ENCODE measurements at regions not wholly inside any gene's neighbourhood (a gene's known extent, or its start where the extent isn't known, plus 50 kb on each side); places are given as distances from the start of the nearest gene placed in this dataset.
A peak's percentile ranks its signal among the peaks of the same experiment; 100 is the strongest.
"Not testable (repeated sequence)": the region's sequence is repeated elsewhere in the genome, so short reads cannot be mapped to it uniquely, and the experiment has no call there.

DNA sequence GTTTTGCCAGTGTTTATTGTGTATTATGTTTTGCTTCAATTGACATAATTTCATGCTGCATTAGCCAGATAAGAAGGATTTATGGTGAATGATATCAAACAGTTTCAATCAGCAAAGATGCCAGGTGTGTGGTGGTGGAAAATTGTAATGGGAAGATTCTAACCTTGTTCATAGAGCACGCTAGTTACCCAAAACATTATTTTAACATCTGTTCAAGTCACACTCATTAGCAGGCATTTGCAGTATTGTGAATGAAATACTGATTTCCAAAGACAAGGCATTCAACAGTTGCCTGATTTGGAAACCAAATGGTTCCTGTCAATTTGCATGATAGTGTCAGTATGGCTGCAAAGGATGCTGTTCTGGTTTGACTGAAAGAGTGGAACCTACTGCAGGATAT lies 129.7 kb downstream of the EPC1 start:
- TF ChIP-seq GATA1 (IDR thresholded peaks at IDR 0.05; ENCODE audit: low read depth, low read length) (no peak), POLR2A (IDR thresholded peaks at IDR 0.05; ENCODE audit: low read length) (no peak)
- DNase-seq = no peak

- not testable (repeated sequence) for DNase-seq
Measured at GRCh38 chr10:32213838-32214237, 133.1 kb downstream of the EPC1 start.

- no peak for DNase-seq
- TF ChIP-seq POLR2A (IDR thresholded peaks at IDR 0.05; ENCODE audit: low read length) (no peak), GATA1 (IDR thresholded peaks at IDR 0.05; ENCODE audit: low read depth, low read length) (no peak)
Measured at GRCh38 chr10:32211046-32211363, 136.0 kb downstream of the EPC1 start.

GRCh38 chr10:32210306-32211045 lies 136.5 kb downstream of the EPC1 start:
- peak; percentile 22 to 34 for DNase-seq
- TF ChIP-seq POLR2A (IDR thresholded peaks at IDR 0.05; ENCODE audit: low read length) = no peak
- no peak for TF ChIP-seq GATA1 (IDR thresholded peaks at IDR 0.05; ENCODE audit: low read depth, low read length)

DNA sequence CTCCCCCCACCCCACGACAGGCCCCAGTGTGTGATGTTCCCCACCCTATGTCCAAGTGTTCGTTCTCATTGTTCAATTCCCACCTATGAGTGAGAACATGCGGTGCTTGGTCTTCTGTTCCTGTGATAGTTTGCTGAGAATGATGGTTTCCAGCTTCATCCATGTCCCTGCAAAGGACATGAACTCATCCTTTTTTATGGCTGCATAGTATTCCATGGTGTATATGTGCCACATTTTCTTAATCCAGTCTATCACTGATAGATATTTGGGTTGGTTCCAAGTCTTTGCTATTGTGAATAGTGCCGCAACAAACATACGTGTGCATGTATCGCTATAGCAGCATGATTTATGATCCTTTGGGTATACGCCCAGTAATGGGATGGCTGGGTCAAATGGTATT lies 139.0 kb downstream of the EPC1 start:
- DNase-seq = not testable (repeated sequence)

DNA sequence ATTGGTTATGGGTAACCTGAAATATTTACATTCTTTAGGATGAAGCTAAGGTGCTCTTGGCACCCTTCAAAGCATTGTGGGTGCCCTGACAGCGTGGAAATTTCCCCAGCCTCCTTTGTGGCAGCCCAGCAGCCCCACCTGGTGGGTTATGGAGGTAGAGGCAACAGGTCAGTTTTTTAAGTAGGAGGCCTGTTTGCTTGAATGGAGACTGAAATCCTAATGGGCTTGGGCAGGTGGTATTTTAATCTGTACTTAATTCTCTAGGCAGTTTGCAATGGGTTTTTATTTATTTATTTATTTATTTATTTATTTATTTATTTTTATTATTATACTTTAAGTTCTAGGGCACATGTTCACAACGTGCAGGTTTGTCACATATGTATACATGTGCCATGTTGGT lies 139.4 kb downstream of the EPC1 start:
- TF ChIP-seq GATA1 (IDR thresholded peaks at IDR 0.05; ENCODE audit: low read depth, low read length) (no peak), POLR2A (IDR thresholded peaks at IDR 0.05; ENCODE audit: low read length) (no peak)
- DNase-seq = peak; percentile 48 to 66

GRCh38 chr10:32205670-32206069 lies 141.3 kb downstream of the EPC1 start:
- no peak for TF ChIP-seq POLR2A (IDR thresholded peaks at IDR 0.05; ENCODE audit: low read length)
- no peak for TF ChIP-seq GATA1 (IDR thresholded peaks at IDR 0.05; ENCODE audit: low read depth, low read length)
- DNase-seq = no peak

DNA sequence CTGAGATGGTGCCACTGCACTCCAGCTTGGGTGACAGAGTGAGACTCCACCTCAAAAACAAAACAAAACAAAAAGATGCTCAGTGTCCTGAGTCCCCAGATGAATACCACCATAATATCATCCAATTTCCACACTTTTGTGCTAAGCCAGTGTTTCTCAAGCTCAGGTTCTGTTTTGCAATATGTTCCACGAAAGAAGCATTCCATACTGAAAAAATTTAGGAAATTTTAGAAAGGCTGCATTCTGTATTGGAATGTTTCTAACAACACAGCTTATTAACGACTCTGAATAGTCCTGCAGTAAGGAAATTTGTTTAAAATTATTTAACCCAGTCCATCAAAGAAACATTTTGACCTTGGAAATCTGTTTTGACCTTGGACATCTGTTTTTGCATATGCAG lies 142.4 kb downstream of the EPC1 start:
- TF ChIP-seq POLR2A (IDR thresholded peaks at IDR 0.05; ENCODE audit: low read length) (no peak), GATA1 (IDR thresholded peaks at IDR 0.05; ENCODE audit: low read depth, low read length) (no peak)
- DNase-seq = no peak

DNA sequence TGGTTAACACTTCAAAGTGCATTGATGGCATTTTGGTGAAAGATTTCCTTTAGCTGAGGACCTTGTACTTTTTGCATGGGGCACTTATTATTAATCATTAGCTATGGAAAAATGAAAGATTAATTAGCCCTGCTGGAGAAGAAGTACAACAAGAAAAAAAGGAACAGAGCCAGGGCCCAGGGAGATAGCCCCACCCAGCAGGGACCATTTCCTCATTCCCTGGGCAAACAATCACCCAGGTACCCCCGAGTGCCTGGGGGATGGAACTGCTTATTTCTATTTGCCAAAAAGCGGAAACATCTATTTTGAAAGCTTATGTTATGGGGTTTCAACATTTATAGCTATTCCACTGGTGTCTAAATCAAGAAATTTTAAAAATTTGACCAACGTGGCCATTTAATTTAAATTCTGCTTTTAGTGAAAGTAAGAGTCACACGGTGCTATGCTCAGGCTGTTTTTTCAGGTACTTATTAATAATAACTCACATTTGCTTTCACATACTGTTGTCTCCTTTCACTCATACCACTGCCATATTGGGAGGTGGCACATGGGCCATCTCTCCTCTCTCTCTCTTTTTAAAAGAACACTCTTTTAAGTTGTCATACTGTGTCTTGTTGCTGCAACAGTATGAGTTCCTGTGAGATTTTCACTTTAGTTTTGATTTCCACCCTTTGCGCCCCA lies 143.6 kb upstream of the KIF5B start:
- no peak for DNase-seq
- TF ChIP-seq GATA1 (IDR thresholded peaks at IDR 0.05; ENCODE audit: low read depth, low read length) (no peak), POLR2A (IDR thresholded peaks at IDR 0.05; ENCODE audit: low read length) (no peak)

GRCh38 chr10:32197423-32197822 lies 141.2 kb upstream of the KIF5B start:
- no peak for TF ChIP-seq GATA1 (IDR thresholded peaks at IDR 0.05; ENCODE audit: low read depth, low read length)
- DNase-seq = no peak

GRCh38 chr10:32190890-32191491 lies 134.8 kb upstream of the KIF5B start:
- peak; percentile 21 to 59 for DNase-seq
- no peak for TF ChIP-seq POLR2A (IDR thresholded peaks at IDR 0.05; ENCODE audit: low read length)
- TF ChIP-seq GATA1 (IDR thresholded peaks at IDR 0.05; ENCODE audit: low read depth, low read length) = no peak

- no peak for TF ChIP-seq POLR2A (IDR thresholded peaks at IDR 0.05; ENCODE audit: low read length)
- no peak for TF ChIP-seq GATA1 (IDR thresholded peaks at IDR 0.05; ENCODE audit: low read depth, low read length)
- peak; percentile 4 to 5 for DNase-seq
Measured at GRCh38 chr10:32189400-32190084, 133.3 kb upstream of the KIF5B start.

DNA sequence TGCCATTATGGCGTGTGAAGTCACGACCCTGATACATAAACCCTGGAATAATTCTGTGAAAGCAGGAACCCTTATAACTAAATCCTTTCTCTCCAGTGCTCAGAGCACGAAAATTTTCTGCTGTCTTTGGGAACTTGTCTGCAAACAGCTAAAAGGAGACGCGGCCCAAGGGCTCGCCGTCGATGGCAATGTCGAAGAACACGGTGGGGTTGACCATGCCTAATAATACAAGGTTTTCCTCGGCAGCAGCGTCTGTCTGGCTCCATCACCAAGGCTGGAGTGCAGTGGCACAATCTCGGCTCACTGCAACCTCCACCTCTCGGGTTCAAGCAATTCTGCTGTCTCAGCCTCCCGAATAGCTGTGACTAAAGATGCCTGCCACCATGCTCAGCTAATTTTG lies 132.4 kb upstream of the KIF5B start:
- not testable (repeated sequence) for DNase-seq

GRCh38 chr10:32187686-32188085 lies 131.5 kb upstream of the KIF5B start:
- TF ChIP-seq GATA1 (IDR thresholded peaks at IDR 0.05; ENCODE audit: low read depth, low read length) (no peak), POLR2A (IDR thresholded peaks at IDR 0.05; ENCODE audit: low read length) (no peak)

DNA sequence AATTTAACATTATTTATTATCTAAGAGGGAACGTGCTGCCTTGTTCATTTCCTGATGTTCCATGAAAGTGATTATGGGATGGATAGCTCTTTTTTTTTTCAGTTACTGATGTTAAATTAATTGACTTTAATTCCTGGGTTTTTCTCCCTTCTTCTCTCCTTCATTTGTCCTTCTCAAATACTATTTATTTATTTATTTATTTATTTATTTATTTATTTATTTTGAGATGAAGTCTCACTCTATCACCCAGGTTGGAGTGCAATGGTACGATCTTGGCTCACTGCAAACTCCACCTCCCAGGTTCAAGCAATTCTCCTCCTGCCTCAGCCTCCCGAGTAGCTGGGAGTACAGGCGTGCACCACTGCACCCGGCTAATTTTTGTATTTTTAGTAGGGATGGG lies 127.4 kb upstream of the KIF5B start:
- not testable (repeated sequence) for DNase-seq

More at GRCh38 chr10:32187686-32188085, 131.5 kb upstream of the KIF5B start:
- no peak for DNase-seq
